ENCODE measurements at regions not wholly inside any gene's neighbourhood (a gene's known extent, or its start where the extent isn't known, plus 50 kb on each side); places are given as distances from the start of the nearest gene placed in this dataset.

DNA sequence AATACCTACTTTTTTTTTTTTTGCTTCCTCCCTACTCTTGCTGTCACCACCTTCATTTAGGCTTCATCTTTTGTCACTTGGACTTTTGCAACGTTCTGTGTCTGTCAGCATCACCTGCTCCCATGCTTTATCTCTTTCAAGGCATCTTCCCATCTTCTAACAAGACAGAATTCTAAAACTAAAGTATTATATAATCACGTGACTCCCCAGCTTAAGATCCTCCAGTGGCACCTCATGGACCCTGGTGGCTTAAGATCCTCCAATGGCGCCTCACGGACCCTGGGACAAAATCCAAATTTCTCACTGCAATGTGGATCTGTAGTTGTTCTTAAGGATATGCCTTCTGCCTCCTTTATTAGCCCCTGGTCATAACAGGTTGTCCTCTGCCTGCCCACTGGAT lies 248.2 kb upstream of the SORL1-AS1 start:
- no peak for TF ChIP-seq EZH2 (IDR thresholded peaks at IDR 0.05; ENCODE audit: insufficient read depth, low read length)
- no peak for TF ChIP-seq CTCF (IDR thresholded peaks at IDR 0.05; ENCODE audit: insufficient read depth, low read depth, low read length)

Data from astrocyte (in vitro differentiated cells and primary cell).